HepG2 (cell line): ENCODE measurements at regions not wholly inside any gene's neighbourhood (a gene's known extent, or its start where the extent isn't known, plus 50 kb on each side); places are given as distances from the start of the nearest gene placed in this dataset.

Experiments
- ATF7 ChIP-seq, 2 experiments: fragments of 450-650 bp in 1 of 2; sonication (generic) in 1 of 2; formaldehyde crosslinking in 1 of 2; IDR thresholded peaks; 2 replicates each; pipeline versions ENCODE4 v1.4.0 to v1.6.1; 2016 to 2020; ENCODE audit warnings: antibody characterized with exemption in 1 of 2, mild to moderate bottlenecking in 1 of 2, missing genetic modification reagents in 1 of 2
- MAZ ChIP-seq, 2 experiments: sonication (generic) in 1 of 2; formaldehyde crosslinking in 1 of 2; IDR thresholded peaks; 2 replicates each; pipeline versions ENCODE4 v1.5.0 to v1.6.1; 2012 to 2020; ENCODE audit warnings: low read depth in 2 of 2, mild to moderate bottlenecking in 2 of 2, borderline replicate concordance in 1 of 2, improper control_type of control experiment in 1 of 2, low read length in 1 of 2, missing genetic modification reagents in 1 of 2, moderate library complexity in 1 of 2
- POLR2A ChIP-seq, 2 experiments: IDR thresholded peaks; 2 replicates each; pipeline ENCODE4 v1.6.1; 2011; ENCODE audit warnings: low read depth in 2 of 2, low read length in 2 of 2, mild to moderate bottlenecking in 1 of 2, moderate library complexity in 1 of 2; ENCODE audit not compliant: insufficient read depth in 1 of 2
- RAD21 ChIP-seq: fragments of 450-650 bp; formaldehyde crosslinking; IDR thresholded peaks from 2 replicates; pipeline ENCODE4 v1.5.0; 2020; ENCODE audit warnings: mild to moderate bottlenecking
- RFX5 ChIP-seq: IDR thresholded peaks from 2 replicates; pipeline ENCODE4 v1.6.1; 2011; ENCODE audit warnings: low read depth, low read length, improper control_type of control experiment
- SIN3A ChIP-seq: IDR thresholded peaks from 2 replicates; pipeline ENCODE4 v1.6.1; 2011; ENCODE audit warnings: low read depth, mild to moderate bottlenecking, control low read depth, low read length, borderline replicate concordance
- ZNF3 ChIP-seq: IDR thresholded peaks from 2 replicates; pipeline ENCODE4 v1.7.0; 2017; ENCODE audit warnings: inconsistent platforms
- ZNF501 ChIP-seq: sonication (generic); formaldehyde crosslinking; IDR thresholded peaks from 2 replicates; pipeline ENCODE4 v1.5.1; 2020; ENCODE audit warnings: mild to moderate bottlenecking, moderate library complexity, missing genetic modification reagents
- ZNF737 ChIP-seq: sonication (generic); formaldehyde crosslinking; IDR thresholded peaks from 2 replicates; pipeline ENCODE4 v1.5.0; 2020; ENCODE audit warnings: missing genetic modification reagents, mild to moderate bottlenecking, borderline replicate concordance
- TF ChIP-seq, protein P1 (sequence below): sonication (generic); formaldehyde crosslinking; conservative IDR thresholded peaks from 2 replicates; pipeline ENCODE4 v1.8.1; 2023; ENCODE audit warnings: missing genetic modification reagents

DNA sequence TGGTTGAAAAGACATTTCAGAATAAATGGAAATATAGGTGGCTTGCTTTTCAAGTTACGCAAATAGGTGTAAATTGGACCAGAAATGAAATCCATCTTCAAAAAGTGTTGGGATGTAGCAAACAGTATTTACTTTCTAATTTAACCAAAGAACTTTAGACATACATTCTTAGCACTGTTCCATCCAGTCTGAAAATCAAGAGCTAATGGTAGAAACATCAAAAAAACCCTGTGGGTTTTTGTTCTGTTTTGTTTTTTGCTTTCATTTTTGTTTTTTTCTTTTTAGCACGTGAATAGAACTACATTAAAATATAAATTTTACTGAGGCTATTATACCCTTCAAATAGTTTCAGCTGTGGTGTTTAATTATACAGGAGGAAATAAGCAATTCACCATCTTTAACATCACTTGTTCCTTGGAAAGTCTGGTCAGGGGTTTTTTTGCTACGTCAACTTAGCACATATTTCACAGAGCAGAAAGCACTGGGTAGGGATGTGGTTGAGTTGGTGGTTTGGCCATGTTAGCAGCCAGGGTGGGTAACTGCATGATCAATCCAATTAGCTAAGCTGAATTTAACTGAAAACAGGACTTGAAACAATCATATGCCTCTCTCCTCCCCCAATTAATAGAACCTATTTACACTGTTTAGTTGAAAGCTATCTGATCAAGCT, 275.4 kb upstream of the PFKP start:
- TF ChIP-seq ZNF501 (CRISPR knock-in tag) (no peak), POLR2A (IDR thresholded peaks at IDR 0.05; ENCODE audit: insufficient read depth in 1 of 2, low read depth in 2 of 2, low read length in 2 of 2) (no peak), SIN3A (no peak), ATF7 (IDR thresholded peaks at IDR 0.05) (no peak), ATF7 (CRISPR knock-in tag; IDR thresholded peaks at IDR 0.05) (no peak), ZNF3 (CRISPR knock-in tag) (no peak), RFX5 (no peak), ZNF737 (CRISPR knock-in tag) (no peak), MAZ (IDR thresholded peaks at IDR 0.05; ENCODE audit: borderline replicate concordance, low read depth, low read length) (no peak), MAZ (CRISPR knock-in tag; IDR thresholded peaks at IDR 0.05; ENCODE audit: low read depth) (no peak), RAD21 (CRISPR knock-in tag) (no peak)
- TF ChIP-seq, protein P1, sequence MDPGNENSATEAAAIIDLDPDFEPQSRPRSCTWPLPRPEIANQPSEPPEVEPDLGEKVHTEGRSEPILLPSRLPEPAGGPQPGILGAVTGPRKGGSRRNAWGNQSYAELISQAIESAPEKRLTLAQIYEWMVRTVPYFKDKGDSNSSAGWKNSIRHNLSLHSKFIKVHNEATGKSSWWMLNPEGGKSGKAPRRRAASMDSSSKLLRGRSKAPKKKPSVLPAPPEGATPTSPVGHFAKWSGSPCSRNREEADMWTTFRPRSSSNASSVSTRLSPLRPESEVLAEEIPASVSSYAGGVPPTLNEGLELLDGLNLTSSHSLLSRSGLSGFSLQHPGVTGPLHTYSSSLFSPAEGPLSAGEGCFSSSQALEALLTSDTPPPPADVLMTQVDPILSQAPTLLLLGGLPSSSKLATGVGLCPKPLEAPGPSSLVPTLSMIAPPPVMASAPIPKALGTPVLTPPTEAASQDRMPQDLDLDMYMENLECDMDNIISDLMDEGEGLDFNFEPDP (CRISPR knock-in tag), result no peak
